ENCODE measurements at regions not wholly inside any gene's neighbourhood (a gene's known extent, or its start where the extent isn't known, plus 50 kb on each side); places are given as distances from the start of the nearest gene placed in this dataset.

DNA sequence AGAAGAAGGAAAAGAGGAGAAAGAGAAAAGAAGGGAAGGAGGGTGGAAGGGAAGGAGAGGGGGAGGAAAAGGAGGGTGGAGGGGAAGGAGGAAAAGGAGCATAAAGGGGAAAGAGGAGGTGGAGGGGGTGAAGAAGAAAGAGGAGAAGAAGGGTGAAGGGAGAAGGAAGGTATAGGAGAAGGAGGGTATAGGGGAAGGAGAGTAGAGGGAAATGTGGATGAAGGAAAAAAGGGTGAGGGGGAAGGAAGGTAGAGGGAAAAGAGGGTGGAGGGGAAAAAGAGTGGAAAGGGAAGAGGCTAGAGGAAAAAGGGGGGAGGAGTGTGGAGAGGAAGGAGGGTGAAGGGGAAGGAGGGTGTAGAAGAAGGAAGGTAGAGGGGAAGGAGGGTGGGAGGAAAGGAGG lies 928.6 kb downstream of the UQCRFS1 start (continued):
- TF ChIP-seq RCOR1 (conservative IDR thresholded peaks at IDR 0.05; ENCODE audit: low read depth, low read length), result no peak

DNA sequence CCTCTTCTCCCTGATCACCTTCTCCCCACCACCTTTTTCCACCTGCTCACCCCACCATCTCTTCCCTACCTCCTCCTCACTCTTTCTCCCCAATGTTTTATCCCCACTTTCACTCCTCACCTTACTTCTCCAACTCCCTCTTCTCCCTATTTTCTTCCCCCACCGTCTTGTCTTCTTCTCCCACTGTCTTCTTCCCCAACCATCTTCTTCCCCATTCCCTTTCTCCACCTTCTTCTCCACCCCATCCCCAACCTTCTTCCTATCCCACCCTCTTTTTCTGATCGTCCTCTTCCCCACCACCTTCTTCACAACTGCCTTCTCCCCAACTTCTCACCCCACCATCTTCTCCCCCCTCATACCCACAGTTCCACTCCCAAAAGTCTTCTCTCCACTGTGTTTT lies 929.4 kb downstream of the UQCRFS1 start:
- BruUV-seq (replicated peaks), result no TSS peak
- intact Hi-C loops (cut with micrococcal nuclease; ENCODE audit: unreplicated experiment), result no loop called here

GRCh38 chr19:28281676-28282075 lies 931.3 kb downstream of the UQCRFS1 start:
- no peaks in the 10 kb centered on the region for H4K20me1 ChIP-seq (ENCODE audit: control insufficient read depth, insufficient read depth)
- no peaks in the 10 kb centered on the region for H3K27me3 ChIP-seq (replicated peaks in 1 of 2; ENCODE audit: control insufficient read depth in 2 of 2, insufficient read depth in 2 of 2, low read length in 1 of 2)
- ATAC-seq (no peak), DNase-seq (ENCODE audit: low read depth, low spot score) (no peak), FAIRE-seq (no peak)
- no peak overlapping the region for H3K27ac ChIP-seq (ENCODE audit: control insufficient read depth, insufficient read depth)
- H3K9me3 ChIP-seq (replicated peaks; ENCODE audit: control insufficient read depth, insufficient read depth, low read length), result no peaks in the 10 kb centered on the region
- ChIA-PET POLR2A (no interaction called here), SMC1A (ENCODE audit: uncharacterized antibody, unreplicated experiment) (no interaction called here), CTCF (no interaction called here), RAD21 (ENCODE audit: unreplicated experiment) (no interaction called here)
- H3K4me1 ChIP-seq (ENCODE audit: control insufficient read depth, insufficient read depth, low read length), result no peaks in the 10 kb centered on the region
- H3K36me3 ChIP-seq (ENCODE audit: control insufficient read depth in 2 of 2, insufficient read depth in 2 of 2, low read length in 1 of 2), result no peaks in the 10 kb centered on the region
- no peak overlapping the region for H2AFZ ChIP-seq (ENCODE audit: control insufficient read depth, low read depth, low read length)
- no TSS peak for BruUV-seq (replicated peaks)
- in situ Hi-C loops (cut with MboI) (no loop called here), intact Hi-C loops (cut with micrococcal nuclease; ENCODE audit: unreplicated experiment) (no loop called here)
- no peak overlapping the region for H3K9ac ChIP-seq (ENCODE audit: control insufficient read depth, insufficient read depth, low read length)
- 25% methylated on average over 1 of the region's 1 CpG for WGBS (ENCODE audit: insufficient coverage, insufficient replicate concordance, low lambda C conversion rate, missing lambda C conversion rate)
- no peak overlapping the region for H3K4me2 ChIP-seq (ENCODE audit: control insufficient read depth, insufficient read depth)
- H3K79me2 ChIP-seq (ENCODE audit: control insufficient read depth, insufficient read depth, low read length), result no peaks in the 10 kb centered on the region
- H3K4me3 ChIP-seq, result no peak overlapping the region
- TF ChIP-seq HDAC6 (IDR thresholded peaks at IDR 0.05; ENCODE audit: unreplicated experiment) (no peak), RELA (IDR thresholded peaks at IDR 0.05; ENCODE audit: borderline replicate concordance, partially characterized antibody) (no peak), BHLHE40 (IDR thresholded peaks at IDR 0.05; ENCODE audit: borderline replicate concordance in 1 of 2, low read depth in 2 of 2, low read length in 1 of 2) (no peak), HDGF (IDR thresholded peaks at IDR 0.05) (no peak), NR2C2 (IDR thresholded peaks at IDR 0.05; ENCODE audit: borderline replicate concordance, control insufficient read depth, insufficient read length, low read depth) (no peak), JUNB (IDR thresholded peaks at IDR 0.05) (no peak), SREBF1 (IDR thresholded peaks at IDR 0.05; ENCODE audit: low read length) (no peak), ASH2L (IDR thresholded peaks at IDR 0.05; ENCODE audit: borderline replicate concordance, low read depth) (no peak), POLR2A (IDR thresholded peaks at IDR 0.05; ENCODE audit: low read depth, low read length) (no peak), BACH1 (IDR thresholded peaks at IDR 0.05; ENCODE audit: borderline replicate concordance) (no peak)
- TF ChIP-seq, protein P1, sequence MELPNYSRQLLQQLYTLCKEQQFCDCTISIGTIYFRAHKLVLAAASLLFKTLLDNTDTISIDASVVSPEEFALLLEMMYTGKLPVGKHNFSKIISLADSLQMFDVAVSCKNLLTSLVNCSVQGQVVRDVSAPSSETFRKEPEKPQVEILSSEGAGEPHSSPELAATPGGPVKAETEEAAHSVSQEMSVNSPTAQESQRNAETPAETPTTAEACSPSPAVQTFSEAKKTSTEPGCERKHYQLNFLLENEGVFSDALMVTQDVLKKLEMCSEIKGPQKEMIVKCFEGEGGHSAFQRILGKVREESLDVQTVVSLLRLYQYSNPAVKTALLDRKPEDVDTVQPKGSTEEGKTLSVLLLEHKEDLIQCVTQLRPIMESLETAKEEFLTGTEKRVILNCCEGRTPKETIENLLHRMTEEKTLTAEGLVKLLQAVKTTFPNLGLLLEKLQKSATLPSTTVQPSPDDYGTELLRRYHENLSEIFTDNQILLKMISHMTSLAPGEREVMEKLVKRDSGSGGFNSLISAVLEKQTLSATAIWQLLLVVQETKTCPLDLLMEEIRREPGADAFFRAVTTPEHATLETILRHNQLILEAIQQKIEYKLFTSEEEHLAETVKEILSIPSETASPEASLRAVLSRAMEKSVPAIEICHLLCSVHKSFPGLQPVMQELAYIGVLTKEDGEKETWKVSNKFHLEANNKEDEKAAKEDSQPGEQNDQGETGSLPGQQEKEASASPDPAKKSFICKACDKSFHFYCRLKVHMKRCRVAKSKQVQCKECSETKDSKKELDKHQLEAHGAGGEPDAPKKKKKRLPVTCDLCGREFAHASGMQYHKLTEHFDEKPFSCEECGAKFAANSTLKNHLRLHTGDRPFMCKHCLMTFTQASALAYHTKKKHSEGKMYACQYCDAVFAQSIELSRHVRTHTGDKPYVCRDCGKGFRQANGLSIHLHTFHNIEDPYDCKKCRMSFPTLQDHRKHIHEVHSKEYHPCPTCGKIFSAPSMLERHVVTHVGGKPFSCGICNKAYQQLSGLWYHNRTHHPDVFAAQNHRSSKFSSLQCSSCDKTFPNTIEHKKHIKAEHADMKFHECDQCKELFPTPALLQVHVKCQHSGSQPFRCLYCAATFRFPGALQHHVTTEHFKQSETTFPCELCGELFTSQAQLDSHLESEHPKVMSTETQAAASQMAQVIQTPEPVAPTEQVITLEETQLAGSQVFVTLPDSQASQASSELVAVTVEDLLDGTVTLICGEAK (IDR thresholded peaks at IDR 0.05; ENCODE audit: borderline replicate concordance), result no peak

More for the DNA sequence above, 929.4 kb downstream of the UQCRFS1 start:
- RAD21 ChIA-PET (ENCODE audit: unreplicated experiment), result no interaction called here
- TF ChIP-seq, protein P2, sequence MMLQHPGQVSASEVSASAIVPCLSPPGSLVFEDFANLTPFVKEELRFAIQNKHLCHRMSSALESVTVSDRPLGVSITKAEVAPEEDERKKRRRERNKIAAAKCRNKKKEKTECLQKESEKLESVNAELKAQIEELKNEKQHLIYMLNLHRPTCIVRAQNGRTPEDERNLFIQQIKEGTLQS (IDR thresholded peaks at IDR 0.05; ENCODE audit: borderline replicate concordance, extremely low read depth, low read depth, low read length), result no peak
- TF ChIP-seq RELA (IDR thresholded peaks at IDR 0.05; ENCODE audit: borderline replicate concordance, partially characterized antibody), result no peak
- no peak for TF ChIP-seq ZBED1 (IDR thresholded peaks at IDR 0.05; ENCODE audit: borderline replicate concordance)
- TF ChIP-seq YBX1 (IDR thresholded peaks at IDR 0.05), result no peak
- TF ChIP-seq EZH2 (IDR thresholded peaks at IDR 0.05; ENCODE audit: borderline replicate concordance, control insufficient read depth, low read depth, low read length), result no peak
- H3K9me3 ChIP-seq (replicated peaks; ENCODE audit: control insufficient read depth, insufficient read depth, low read length), result no peaks in the 10 kb centered on the region
- H3K27me3 ChIP-seq (replicated peaks in 1 of 2; ENCODE audit: control insufficient read depth in 2 of 2, insufficient read depth in 2 of 2, low read length in 1 of 2), result no peaks in the 10 kb centered on the region
- SMC1A ChIA-PET (ENCODE audit: uncharacterized antibody, unreplicated experiment), result no interaction called here
- CTCF ChIA-PET, result no interaction called here
- H3K4me2 ChIP-seq (ENCODE audit: control insufficient read depth, insufficient read depth), result no peak overlapping the region
- 0% methylated on average over 2 of the region's 2 CpGs for WGBS (ENCODE audit: insufficient coverage, insufficient replicate concordance, low lambda C conversion rate, missing lambda C conversion rate)
- no peak overlapping the region for H2AFZ ChIP-seq (ENCODE audit: control insufficient read depth, low read depth, low read length)
- POLR2A ChIA-PET, result no interaction called here
- H3K79me2 ChIP-seq (ENCODE audit: control insufficient read depth, insufficient read depth, low read length), result no peaks in the 10 kb centered on the region
- DNase-seq (ENCODE audit: low read depth, low spot score), result no peak
- FAIRE-seq, result no peak
- in situ Hi-C loops (cut with MboI), result no loop called here
- H3K4me1 ChIP-seq (ENCODE audit: control insufficient read depth, insufficient read depth, low read length), result no peaks in the 10 kb centered on the region
- H3K36me3 ChIP-seq (ENCODE audit: control insufficient read depth in 2 of 2, insufficient read depth in 2 of 2, low read length in 1 of 2), result no peaks in the 10 kb centered on the region
- no peak overlapping the region for H3K4me3 ChIP-seq
- no peak overlapping the region for H3K27ac ChIP-seq (ENCODE audit: control insufficient read depth, insufficient read depth)
- no peak for ATAC-seq
- H4K20me1 ChIP-seq (ENCODE audit: control insufficient read depth, insufficient read depth), result no peaks in the 10 kb centered on the region
- no peak overlapping the region for H3K9ac ChIP-seq (ENCODE audit: control insufficient read depth, insufficient read depth, low read length)
